GM23338 (cell line): ENCODE measurements at regions not wholly inside any gene's neighbourhood (a gene's known extent, or its start where the extent isn't known, plus 50 kb on each side); places are given as distances from the start of the nearest gene placed in this dataset.

Source experiments
- ATAC-seq: fragments of 200-7000 bp; cut with Tn5 transposase; 3 replicates; pipeline ENCODE4 v1.9.1; 2020
- DNase-seq: peaks from one replicate; pipeline ENCODE4 v3.0.0-alpha.2; 2015; ENCODE audit warnings: low spot score
- H2AFZ ChIP-seq: fragments of 200-600 bp; sonication (generic); 2 replicates; pipeline ENCODE4 v1.8.0; 2016; ENCODE audit warnings: antibody characterized with exemption, mild to moderate bottlenecking, moderate library complexity
- H3F3A ChIP-seq: fragments of 200-600 bp; sonication (generic); replicated peaks from 2 replicates; pipeline ENCODE4 v1.8.0; 2017; ENCODE audit warnings: antibody characterized with exemption, mixed run types, low read depth
- H3K27ac ChIP-seq: fragments of 200-600 bp; sonication (generic); 2 replicates; pipeline ENCODE4 v1.6.1; 2016; ENCODE audit warnings: low read depth
- H3K27me3 ChIP-seq: fragments of 200-600 bp; sonication (generic); 2 replicates; pipeline ENCODE4 v1.8.0; 2016; ENCODE audit warnings: mild to moderate bottlenecking, mixed run types, moderate library complexity; ENCODE audit not compliant: insufficient read depth
- H3K36me3 ChIP-seq: fragments of 200-600 bp; sonication (generic); 2 replicates; pipeline ENCODE4 v1.8.0; 2016; ENCODE audit warnings: mild to moderate bottlenecking; ENCODE audit not compliant: insufficient read depth
- H3K4me1 ChIP-seq: fragments of 200-600 bp; sonication (generic); 2 replicates; pipeline ENCODE4 v1.8.0; 2016; ENCODE audit warnings: mild to moderate bottlenecking, moderate library complexity; ENCODE audit not compliant: insufficient read depth
- H3K4me2 ChIP-seq: fragments of 200-600 bp; sonication (generic); 2 replicates; pipeline ENCODE4 v1.7.1; 2017; ENCODE audit warnings: mixed run types
- H3K4me3 ChIP-seq: fragments of 200-600 bp; sonication (generic); 2 replicates; pipeline ENCODE4 v1.6.1; 2016; ENCODE audit warnings: mixed run types
- H3K79me2 ChIP-seq: fragments of 200-600 bp; sonication (generic); replicated peaks from 2 replicates; pipeline ENCODE4 v1.8.0; 2017; ENCODE audit warnings: mild to moderate bottlenecking; ENCODE audit not compliant: insufficient read depth
- H3K9me2 ChIP-seq: fragments of 200-600 bp; sonication (generic); 2 replicates; pipeline ENCODE4 v1.8.0; 2017; ENCODE audit not compliant: insufficient read depth
- H4K20me1 ChIP-seq: fragments of 200-600 bp; sonication (generic); replicated peaks from 2 replicates; pipeline ENCODE4 v1.8.0; 2017; ENCODE audit warnings: mild to moderate bottlenecking; ENCODE audit not compliant: insufficient read depth
- H3K27ac Mint-ChIP-seq: 2 replicates; pipeline ENCODE4 v1.8.0; 2020; ENCODE audit warnings: inconsistent platforms, mild to moderate bottlenecking, moderate library complexity, mixed read lengths
- H3K27me3 Mint-ChIP-seq: 3 replicates; pipeline ENCODE4 v1.8.0; 2022; ENCODE audit warnings: low read depth, mild to moderate bottlenecking, moderate library complexity, mixed read lengths, inconsistent platforms; ENCODE audit not compliant: insufficient read depth, poor library complexity
- H3K36me3 Mint-ChIP-seq: 3 replicates; pipeline ENCODE4 v1.8.0; 2021; ENCODE audit warnings: low read depth, mild to moderate bottlenecking, inconsistent platforms, moderate library complexity, mixed read lengths
- H3K4me1 Mint-ChIP-seq: 3 replicates; pipeline ENCODE4 v1.8.0; 2020; ENCODE audit warnings: mild to moderate bottlenecking, inconsistent platforms, mixed read lengths
- H3K4me3 Mint-ChIP-seq: 3 replicates; pipeline ENCODE4 v1.8.0; 2021; ENCODE audit warnings: moderate library complexity, mild to moderate bottlenecking, inconsistent platforms, mixed read lengths
- H3K9me3 Mint-ChIP-seq: 3 replicates; pipeline ENCODE4 v1.8.0; 2020; ENCODE audit warnings: moderate library complexity, mild to moderate bottlenecking, inconsistent platforms, mixed read lengths
- CREB1 ChIP-seq: fragments of 250-450 bp; sonication (Bioruptor Pico); IDR thresholded peaks from 2 replicates; pipeline ENCODE4 v1.5.0; 2020; ENCODE audit warnings: low read depth, mild to moderate bottlenecking, moderate library complexity
- CTCF ChIP-seq, 2 experiments: fragments of 200-600 bp in 1 of 2; sonication (generic) in 1 of 2; conservative IDR thresholded peaks; 2 replicates each; pipeline versions ENCODE4 v1.5.1 to v1.6.1; 2016 to 2017; ENCODE audit warnings: antibody characterized with exemption in 2 of 2, low read depth in 2 of 2, mild to moderate bottlenecking in 2 of 2, moderate library complexity in 1 of 2
- ETS1 ChIP-seq: IDR thresholded peaks from 2 replicates; pipeline ENCODE4 v1.6.1; 2016; ENCODE audit warnings: antibody characterized with exemption
- EZH2 ChIP-seq: fragments of 200-600 bp; sonication (generic); IDR thresholded peaks from one replicate; pipeline ENCODE4 v1.8.0; 2017; ENCODE audit warnings: antibody characterized with exemption, mild to moderate bottlenecking, low read depth; ENCODE audit not compliant: unreplicated experiment
- EZH2phosphoT487 ChIP-seq: fragments of 200-600 bp; sonication (generic); IDR thresholded peaks from one replicate; pipeline ENCODE4 v1.8.1; 2018; ENCODE audit warnings: antibody characterized with exemption; ENCODE audit not compliant: unreplicated experiment
- JUNB ChIP-seq: IDR thresholded peaks from one replicate; pipeline ENCODE4 v1.6.1; 2016; ENCODE audit warnings: antibody characterized with exemption; ENCODE audit not compliant: unreplicated experiment
- POLR2AphosphoS5 ChIP-seq: IDR thresholded peaks from 2 replicates; pipeline ENCODE4 v1.6.1; 2016; ENCODE audit warnings: antibody characterized with exemption, low read depth
- REST ChIP-seq: IDR thresholded peaks from one replicate; pipeline ENCODE4 v1.6.1; 2018; ENCODE audit warnings: antibody characterized with exemption; ENCODE audit not compliant: unreplicated experiment
- STAT1 ChIP-seq: IDR thresholded peaks from one replicate; pipeline ENCODE4 v1.6.1; 2016; ENCODE audit warnings: antibody characterized with exemption; ENCODE audit not compliant: unreplicated experiment
- ZNF114 ChIP-seq: fragments of 250-450 bp; sonication (Bioruptor Pico); IDR thresholded peaks from 2 replicates; pipeline ENCODE4 v1.5.0; 2020; ENCODE audit warnings: mild to moderate bottlenecking, moderate library complexity
- ZNF331 ChIP-seq: fragments of 250-450 bp; sonication (Bioruptor Pico); IDR thresholded peaks from 2 replicates; pipeline ENCODE4 v1.5.0; 2020; ENCODE audit warnings: low read depth, mild to moderate bottlenecking, moderate library complexity
- ZNF462 ChIP-seq: fragments of 250-450 bp; sonication (Bioruptor Pico); IDR thresholded peaks from 2 replicates; pipeline ENCODE4 v1.5.0; 2020; ENCODE audit warnings: mild to moderate bottlenecking, moderate library complexity

- Histone ChIP-seq H3K27me3 (no peaks in the 10 kb centered on the region), H2AFZ (no peak overlapping the region), H4K20me1 (no peaks in the 10 kb centered on the region), H3K9me2 (no peaks in the 10 kb centered on the region), H3K27ac (no peak overlapping the region), H3K79me2 (no peaks in the 10 kb centered on the region), H3K4me2 (no peak overlapping the region), H3F3A (no peaks in the 10 kb centered on the region), H3K4me3 (no peak overlapping the region), H3K36me3 (no peaks in the 10 kb centered on the region), H3K4me1 (no peaks in the 10 kb centered on the region)
- H3K4me1 Mint-ChIP-seq, result peaks cover 15% of the 10 kb centered on the region; the same call in 2 of the 3 replicates
- H3K9me3 Mint-ChIP-seq, result no peaks in the 10 kb centered on the region
- DNase-seq (no peak), ATAC-seq (no peak)
- H3K4me3 Mint-ChIP-seq, result no peak overlapping the region
- H3K27ac Mint-ChIP-seq, result no peak overlapping the region
- TF ChIP-seq EZH2 (no peak), CTCF (conservative IDR thresholded peaks at IDR 0.05; ENCODE audit: low read depth in 2 of 2) (no peak), ZNF462 (CRISPR knock-in tag) (no peak), JUNB (no peak), REST (no peak), STAT1 (no peak), POLR2AphosphoS5 (no peak), EZH2phosphoT487 (no peak), ZNF114 (CRISPR knock-in tag) (no peak), ETS1 (no peak), ZNF331 (CRISPR knock-in tag) (no peak), CREB1 (CRISPR knock-in tag) (no peak)
- peaks cover 4% of the 10 kb centered on the region for H3K27me3 Mint-ChIP-seq
- no peaks in the 10 kb centered on the region for H3K36me3 Mint-ChIP-seq
Observed at GRCh38 chr15:70348581-70349344, 251.0 kb upstream of the TLE3 start.
